D721Med (cell line): ENCODE measurements at regions not wholly inside any gene's neighbourhood (a gene's known extent, or its start where the extent isn't known, plus 50 kb on each side); places are given as distances from the start of the nearest gene placed in this dataset.

Experiments used
- DNase-seq: peaks from one replicate; pipeline ENCODE4 v3.0.0; 2011; ENCODE audit warnings: low spot score; ENCODE audit not compliant: insufficient read length
- FAIRE-seq: peaks from 2 replicates; lab custom pipeline; 2011; peaks lifted over from hg19 to GRCh38; lab: Jason Lieb, UNC
- CTCF ChIP-seq: IDR thresholded peaks from 2 replicates; pipeline ENCODE4 v1.5.1; 2012; ENCODE audit warnings: mild to moderate bottlenecking, control low read depth; ENCODE audit not compliant: insufficient read depth; ENCODE audit errors: missing control alignments

GRCh38 chr5:116389601-116390000 is 185.0 kb downstream of the SEMA6A start:
- no peak for TF ChIP-seq CTCF
- DNase-seq: no peak
- no peak for FAIRE-seq

- FAIRE-seq (peak; percentile 32), DNase-seq (no peak)
- no peak for TF ChIP-seq CTCF
These were observed 185.9 kb downstream of the SEMA6A start for GRCh38 chr5:116388564-116389258.

- no peak for FAIRE-seq
- TF ChIP-seq CTCF: no peak
- no peak for DNase-seq
These were observed 186.9 kb downstream of the SEMA6A start for GRCh38 chr5:116387738-116388137.

- DNase-seq: no peak
- TF ChIP-seq CTCF: no peak
- no peak for FAIRE-seq
These were observed 188.0 kb downstream of the SEMA6A start for GRCh38 chr5:116386633-116387032.

- DNase-seq (no peak), FAIRE-seq (no peak)
- no peak for TF ChIP-seq CTCF
These were observed 191.8 kb downstream of the SEMA6A start for GRCh38 chr5:116382874-116383266.

GRCh38 chr5:116382032-116382873 is 192.4 kb downstream of the SEMA6A start:
- DNase-seq (no peak), FAIRE-seq (no peak)
- no peak for TF ChIP-seq CTCF

- TF ChIP-seq CTCF: no peak
- DNase-seq: no peak
- FAIRE-seq: no peak
These were observed 193.4 kb downstream of the SEMA6A start for GRCh38 chr5:116381201-116381600.
